ENCODE measurements at regions not wholly inside any gene's neighbourhood (a gene's known extent, or its start where the extent isn't known, plus 50 kb on each side); places are given as distances from the start of the nearest gene placed in this dataset.

DNA sequence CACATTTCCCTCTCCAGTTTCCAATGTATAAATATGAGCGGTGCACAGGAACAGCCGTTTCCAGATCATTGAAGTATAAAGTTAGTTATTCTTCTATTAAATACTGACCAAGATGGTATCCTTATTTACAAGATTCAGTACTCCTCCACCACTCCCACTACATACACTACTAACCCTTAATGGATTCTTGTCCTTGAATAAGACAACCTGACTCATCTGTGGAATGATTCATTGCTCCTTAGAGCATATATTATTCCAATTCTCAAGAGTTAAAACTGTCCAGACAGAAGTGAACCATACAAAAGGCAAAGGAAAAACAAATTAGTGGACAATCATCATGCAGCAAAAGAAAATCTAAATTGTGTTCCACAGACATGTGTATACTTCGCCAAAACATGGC is 373.3 kb downstream of the IDS start:
- TF ChIP-seq, protein P1, sequence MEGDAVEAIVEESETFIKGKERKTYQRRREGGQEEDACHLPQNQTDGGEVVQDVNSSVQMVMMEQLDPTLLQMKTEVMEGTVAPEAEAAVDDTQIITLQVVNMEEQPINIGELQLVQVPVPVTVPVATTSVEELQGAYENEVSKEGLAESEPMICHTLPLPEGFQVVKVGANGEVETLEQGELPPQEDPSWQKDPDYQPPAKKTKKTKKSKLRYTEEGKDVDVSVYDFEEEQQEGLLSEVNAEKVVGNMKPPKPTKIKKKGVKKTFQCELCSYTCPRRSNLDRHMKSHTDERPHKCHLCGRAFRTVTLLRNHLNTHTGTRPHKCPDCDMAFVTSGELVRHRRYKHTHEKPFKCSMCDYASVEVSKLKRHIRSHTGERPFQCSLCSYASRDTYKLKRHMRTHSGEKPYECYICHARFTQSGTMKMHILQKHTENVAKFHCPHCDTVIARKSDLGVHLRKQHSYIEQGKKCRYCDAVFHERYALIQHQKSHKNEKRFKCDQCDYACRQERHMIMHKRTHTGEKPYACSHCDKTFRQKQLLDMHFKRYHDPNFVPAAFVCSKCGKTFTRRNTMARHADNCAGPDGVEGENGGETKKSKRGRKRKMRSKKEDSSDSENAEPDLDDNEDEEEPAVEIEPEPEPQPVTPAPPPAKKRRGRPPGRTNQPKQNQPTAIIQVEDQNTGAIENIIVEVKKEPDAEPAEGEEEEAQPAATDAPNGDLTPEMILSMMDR (IDR thresholded peaks at IDR 0.05; ENCODE audit: low read depth, low read length, poor library complexity, severe bottlenecking): no peak
- no peak for TF ChIP-seq EZH2phosphoT487 (IDR thresholded peaks at IDR 0.05; ENCODE audit: borderline replicate concordance, low read length)

Data from DOHH2 (cell line).